ENCODE measurements at regions not wholly inside any gene's neighbourhood (a gene's known extent, or its start where the extent isn't known, plus 50 kb on each side); places are given as distances from the start of the nearest gene placed in this dataset.
A peak's percentile ranks its signal among the peaks of the same experiment; 100 is the strongest.
"Not testable (repeated sequence)": the region's sequence is repeated elsewhere in the genome, so short reads cannot be mapped to it uniquely, and the experiment has no call there.

- FAIRE-seq (no peak), DNase-seq (ENCODE audit: insufficient read length) (no peak)
- no peak for TF ChIP-seq POLR2A (IDR thresholded peaks at IDR 0.05; ENCODE audit: low read depth, low read length)
- TF ChIP-seq TAF1 (IDR thresholded peaks at IDR 0.05; ENCODE audit: borderline replicate concordance, low read depth, low read length) = no peak
These were observed 56.4 kb downstream of the FOXF2 start for GRCh38 chr6:1445650-1446330.

DNA sequence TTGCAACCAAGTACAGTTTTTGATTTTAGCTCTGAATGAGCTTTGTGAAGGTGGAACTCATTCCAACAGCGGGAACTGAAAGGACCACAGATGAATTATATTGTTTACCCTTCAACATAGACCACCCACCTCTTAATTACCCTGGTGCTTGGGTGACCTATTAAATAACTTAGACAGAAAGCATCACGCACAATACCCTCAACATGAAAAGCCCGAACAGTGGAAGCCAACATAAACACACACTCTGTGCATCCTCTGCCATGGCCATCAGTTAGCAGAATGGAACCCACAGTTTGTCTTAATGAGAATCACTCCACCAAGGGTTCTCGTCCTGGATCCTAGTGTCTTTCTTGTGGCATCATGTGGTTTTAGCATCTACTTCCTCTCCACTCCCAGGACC is 60.5 kb downstream of the FOXF2 start:
- no peak for DNase-seq (ENCODE audit: insufficient read length)
- no peak for TF ChIP-seq POLR2A (IDR thresholded peaks at IDR 0.05; ENCODE audit: low read depth, low read length)
- TF ChIP-seq POLR2AphosphoS5 (IDR thresholded peaks at IDR 0.05; ENCODE audit: low read depth, low read length) = no peak
- TF ChIP-seq TAF1 (IDR thresholded peaks at IDR 0.05; ENCODE audit: borderline replicate concordance, low read depth, low read length) = no peak
- no peak for FAIRE-seq

GRCh38 chr6:1453024-1453423 is 63.6 kb downstream of the FOXF2 start:
- TF ChIP-seq POLR2A (IDR thresholded peaks at IDR 0.05; ENCODE audit: low read depth, low read length) (no peak), TAF1 (IDR thresholded peaks at IDR 0.05; ENCODE audit: borderline replicate concordance, low read depth, low read length) (no peak), POLR2AphosphoS5 (IDR thresholded peaks at IDR 0.05; ENCODE audit: low read depth, low read length) (no peak)
- DNase-seq (ENCODE audit: insufficient read length) (no peak), FAIRE-seq (no peak)

GRCh38 chr6:1456816-1457215 is 67.4 kb downstream of the FOXF2 start:
- FAIRE-seq; DNase-seq (ENCODE audit: insufficient read length): not testable (repeated sequence)

DNA sequence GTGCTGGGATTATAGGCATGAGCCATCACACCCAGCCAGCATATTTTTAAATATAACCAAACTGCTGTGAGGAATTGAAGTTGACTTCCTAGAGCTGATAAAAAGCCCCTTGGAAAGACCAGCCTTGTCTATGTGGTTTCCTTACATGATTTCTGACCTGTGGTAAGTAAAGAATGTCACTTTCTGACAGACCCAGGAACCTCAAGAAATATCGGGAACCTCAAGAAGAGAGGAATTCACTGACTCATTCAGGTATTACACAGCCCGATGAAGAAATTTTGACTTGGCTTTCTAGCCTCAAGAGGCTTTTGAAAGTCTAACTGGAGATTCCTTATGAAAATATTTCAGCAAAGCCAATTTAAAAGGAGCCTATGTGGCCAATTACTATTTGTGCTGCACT is 71.8 kb downstream of the FOXF2 start:
- DNase-seq (ENCODE audit: insufficient read length) (no peak), FAIRE-seq (no peak)
- TF ChIP-seq POLR2AphosphoS5 (IDR thresholded peaks at IDR 0.05; ENCODE audit: low read depth, low read length) (no peak), POLR2A (IDR thresholded peaks at IDR 0.05; ENCODE audit: low read depth, low read length) (no peak), TAF1 (IDR thresholded peaks at IDR 0.05; ENCODE audit: borderline replicate concordance, low read depth, low read length) (no peak)

GRCh38 chr6:1461736-1462135 is 72.4 kb downstream of the FOXF2 start:
- FAIRE-seq = no peak

DNA sequence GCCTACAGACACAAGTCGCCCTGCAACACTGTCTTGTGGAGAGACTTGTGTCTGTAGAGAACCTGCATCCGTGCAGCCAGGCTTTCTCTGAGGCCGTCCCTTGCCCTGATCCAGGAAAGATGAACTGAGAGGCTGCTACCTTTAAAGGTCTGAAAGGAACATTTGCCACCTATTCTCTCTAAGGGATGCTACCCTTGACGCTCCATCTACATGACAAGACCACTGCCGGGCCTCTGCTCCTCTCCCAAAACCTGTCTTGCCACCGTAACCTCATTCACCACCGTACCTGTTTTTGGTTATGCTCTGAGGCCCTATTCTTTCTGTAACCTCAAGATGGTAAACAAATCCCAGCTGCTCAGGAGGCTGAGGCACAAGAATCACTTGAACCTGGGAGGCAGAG is 73.9 kb downstream of the FOXF2 start:
- FAIRE-seq (no peak), DNase-seq (ENCODE audit: insufficient read length) (no peak)
- TF ChIP-seq POLR2A (IDR thresholded peaks at IDR 0.05; ENCODE audit: low read depth, low read length) = no peak
- no peak for TF ChIP-seq TAF1 (IDR thresholded peaks at IDR 0.05; ENCODE audit: borderline replicate concordance, low read depth, low read length)
- no peak for TF ChIP-seq POLR2AphosphoS5 (IDR thresholded peaks at IDR 0.05; ENCODE audit: low read depth, low read length)

More at GRCh38 chr6:1461736-1462135, 72.4 kb downstream of the FOXF2 start:
- no peak for DNase-seq (ENCODE audit: insufficient read length)
- no peak for TF ChIP-seq POLR2AphosphoS5 (IDR thresholded peaks at IDR 0.05; ENCODE audit: low read depth, low read length)
- no peak for TF ChIP-seq TAF1 (IDR thresholded peaks at IDR 0.05; ENCODE audit: borderline replicate concordance, low read depth, low read length)
- TF ChIP-seq POLR2A (IDR thresholded peaks at IDR 0.05; ENCODE audit: low read depth, low read length) = no peak

DNA sequence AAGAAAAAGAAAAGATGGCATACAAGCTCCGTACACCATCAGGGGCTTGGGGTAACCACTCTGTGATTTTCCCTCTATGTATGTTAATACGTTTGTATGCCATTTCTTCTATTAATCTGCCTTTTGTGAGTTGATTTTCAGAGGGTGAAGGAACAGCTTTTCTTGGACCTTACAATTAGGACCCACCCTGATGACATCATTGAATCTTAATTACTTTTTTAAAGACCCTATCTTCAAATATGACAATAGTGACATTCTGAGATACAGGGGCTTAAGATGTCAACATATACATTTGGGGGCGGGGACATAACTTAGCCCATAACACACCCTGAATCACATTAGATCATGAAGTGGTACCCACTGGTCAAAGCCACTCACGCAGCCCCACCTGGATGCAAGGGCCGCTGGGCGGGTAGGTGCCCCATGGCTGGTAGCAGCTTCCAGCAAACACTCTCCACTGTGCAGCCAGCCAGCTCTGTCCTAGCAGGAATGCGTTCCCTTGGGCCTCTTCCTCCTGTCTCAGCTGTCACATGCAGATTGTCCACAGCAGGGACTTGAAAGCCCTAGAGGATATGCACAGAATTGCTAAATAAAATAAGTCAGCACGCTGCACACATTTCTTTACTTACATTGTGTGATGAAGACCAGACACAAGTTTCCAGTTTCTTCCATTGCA is 74.5 kb downstream of the FOXF2 start:
- FAIRE-seq (no peak), DNase-seq (ENCODE audit: insufficient read length) (no peak)
- no peak for TF ChIP-seq POLR2A (IDR thresholded peaks at IDR 0.05; ENCODE audit: low read depth, low read length)
- no peak for TF ChIP-seq POLR2AphosphoS5 (IDR thresholded peaks at IDR 0.05; ENCODE audit: low read depth, low read length)
- no peak for TF ChIP-seq TAF1 (IDR thresholded peaks at IDR 0.05; ENCODE audit: borderline replicate concordance, low read depth, low read length)

DNA sequence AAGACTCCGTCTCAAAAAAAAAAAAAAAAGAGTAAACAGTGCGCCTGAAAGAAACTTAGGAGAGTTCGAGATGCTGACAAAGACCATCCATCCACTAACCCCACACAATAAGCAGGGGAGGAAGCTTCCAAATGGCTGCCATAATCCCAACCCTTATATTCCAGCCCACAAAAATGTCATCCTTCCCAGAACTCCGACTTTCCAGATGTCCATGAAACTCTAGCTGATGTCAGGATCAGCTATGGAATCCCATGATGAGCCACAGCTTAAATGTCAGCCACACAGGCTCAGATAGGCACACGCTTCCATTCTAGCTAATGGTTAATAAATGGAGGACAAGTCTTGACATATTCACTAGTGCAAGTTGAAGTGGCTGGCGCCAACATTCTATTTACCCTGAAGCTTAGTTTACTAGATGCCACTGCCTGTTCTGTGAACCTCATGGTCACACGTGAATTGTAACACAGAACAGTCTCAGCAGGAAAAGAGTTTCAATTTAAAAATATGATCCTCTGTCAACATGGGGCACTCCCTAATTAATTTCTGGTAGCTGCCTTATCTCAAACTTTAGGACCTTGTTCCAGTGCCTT is 75.5 kb downstream of the FOXF2 start:
- FAIRE-seq = no peak
- no peak for DNase-seq (ENCODE audit: insufficient read length)

GRCh38 chr6:1468126-1468525 is 78.8 kb downstream of the FOXF2 start:
- DNase-seq (ENCODE audit: insufficient read length) (no peak), FAIRE-seq (no peak)
- TF ChIP-seq TAF1 (IDR thresholded peaks at IDR 0.05; ENCODE audit: borderline replicate concordance, low read depth, low read length) (no peak), POLR2A (IDR thresholded peaks at IDR 0.05; ENCODE audit: low read depth, low read length) (no peak), POLR2AphosphoS5 (IDR thresholded peaks at IDR 0.05; ENCODE audit: low read depth, low read length) (no peak)

More for the DNA sequence above, 75.5 kb downstream of the FOXF2 start:
- no peak for TF ChIP-seq TAF1 (IDR thresholded peaks at IDR 0.05; ENCODE audit: borderline replicate concordance, low read depth, low read length)
- no peak for TF ChIP-seq POLR2A (IDR thresholded peaks at IDR 0.05; ENCODE audit: low read depth, low read length)
- TF ChIP-seq POLR2AphosphoS5 (IDR thresholded peaks at IDR 0.05; ENCODE audit: low read depth, low read length) = no peak

GRCh38 chr6:1470040-1470439 is 80.7 kb downstream of the FOXF2 start:
- TF ChIP-seq POLR2AphosphoS5 (IDR thresholded peaks at IDR 0.05; ENCODE audit: low read depth, low read length) (no peak), POLR2A (IDR thresholded peaks at IDR 0.05; ENCODE audit: low read depth, low read length) (no peak), TAF1 (IDR thresholded peaks at IDR 0.05; ENCODE audit: borderline replicate concordance, low read depth, low read length) (no peak)
- DNase-seq (ENCODE audit: insufficient read length) (no peak), FAIRE-seq (peak; percentile 42)

DNA sequence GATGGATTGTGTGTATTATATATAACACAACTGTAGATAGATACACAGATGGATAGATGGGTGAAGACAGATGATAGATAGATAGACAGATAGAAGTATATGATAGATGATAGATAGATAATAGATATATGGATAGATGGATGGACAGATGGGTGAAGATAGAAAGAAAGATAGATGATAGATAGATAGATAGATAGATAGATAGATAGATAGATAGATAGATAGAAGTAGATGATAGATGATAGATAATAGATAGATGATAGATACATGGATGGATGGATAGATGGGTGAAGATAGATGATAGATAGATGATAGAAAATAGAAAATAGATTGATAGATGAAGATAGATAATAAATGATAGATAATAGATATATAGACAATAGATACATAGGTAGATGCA is 83.3 kb downstream of the FOXF2 start:
- TF ChIP-seq POLR2A (IDR thresholded peaks at IDR 0.05; ENCODE audit: low read depth, low read length) (no peak), TAF1 (IDR thresholded peaks at IDR 0.05; ENCODE audit: borderline replicate concordance, low read depth, low read length) (no peak), POLR2AphosphoS5 (IDR thresholded peaks at IDR 0.05; ENCODE audit: low read depth, low read length) (no peak)
- no peak for FAIRE-seq
- DNase-seq (ENCODE audit: insufficient read length) = no peak
